GM21529 (cell line): ENCODE measurements at regions not wholly inside any gene's neighbourhood (a gene's known extent, or its start where the extent isn't known, plus 50 kb on each side); places are given as distances from the start of the nearest gene placed in this dataset.

Experiments
- ATAC-seq: cut with Tn5 transposase; IDR thresholded peaks from one replicate; pipeline ENCODE4 v1.9.1; 2021; ENCODE audit not compliant: unreplicated experiment

GRCh38 chr16:47806309-47806847, 345.2 kb downstream of the PHKB start:
- ATAC-seq = no peak

- ATAC-seq = no peak
These were observed 326.6 kb downstream of the PHKB start for GRCh38 chr16:47787696-47788095.

- ATAC-seq = no peak
These were observed 320.5 kb downstream of the PHKB start for GRCh38 chr16:47781673-47782072.

- ATAC-seq = no peak
These were observed 319.2 kb downstream of the PHKB start for GRCh38 chr16:47780213-47780875.

- ATAC-seq = no peak
These were observed 318.3 kb downstream of the PHKB start for GRCh38 chr16:47779201-47780016.

- no peak for ATAC-seq
These were observed 317.1 kb downstream of the PHKB start for GRCh38 chr16:47778106-47778801.

- no peak for ATAC-seq
These were observed 316.1 kb downstream of the PHKB start for GRCh38 chr16:47777220-47777619.

- no peak for ATAC-seq
These were observed 313.5 kb downstream of the PHKB start for GRCh38 chr16:47774661-47775060.

GRCh38 chr16:47753659-47754058, 292.5 kb downstream of the PHKB start:
- ATAC-seq = no peak
